ENCODE measurements at regions not wholly inside any gene's neighbourhood (a gene's known extent, or its start where the extent isn't known, plus 50 kb on each side); places are given as distances from the start of the nearest gene placed in this dataset.
"Not testable (repeated sequence)": the region's sequence is repeated elsewhere in the genome, so short reads cannot be mapped to it uniquely, and the experiment has no call there.

- DNase-seq (ENCODE audit: low read depth in 4 of 4, low spot score in 1 of 4) = no peak
Measured at GRCh38 chr6:85357651-85358050, 92.2 kb upstream of the NT5E start.

- DNase-seq (ENCODE audit: low read depth in 4 of 4, low spot score in 1 of 4) = not testable (repeated sequence)
Measured at GRCh38 chr6:85356743-85357142, 93.1 kb upstream of the NT5E start.

GRCh38 chr6:85355816-85356215, 94.1 kb upstream of the NT5E start:
- no peak for DNase-seq (ENCODE audit: low read depth in 4 of 4, low spot score in 1 of 4)

- peak; percentile 20 to 44 (median 38) for DNase-seq (ENCODE audit: low read depth in 4 of 4, low spot score in 1 of 4)
Measured at GRCh38 chr6:85354761-85355618, 94.9 kb upstream of the NT5E start.

- no peak for DNase-seq (ENCODE audit: low read depth in 4 of 4, low spot score in 1 of 4)
Measured at GRCh38 chr6:85353012-85353411, 96.9 kb upstream of the NT5E start.

- DNase-seq (ENCODE audit: low read depth in 4 of 4, low spot score in 1 of 4) = no peak
Measured at GRCh38 chr6:85348643-85349042, 101.2 kb upstream of the NT5E start.

GRCh38 chr6:85347812-85348211, 102.1 kb upstream of the NT5E start:
- DNase-seq (ENCODE audit: low read depth in 4 of 4, low spot score in 1 of 4) = no peak

GRCh38 chr6:85346196-85346595, 103.7 kb upstream of the NT5E start:
- DNase-seq (ENCODE audit: low read depth in 4 of 4, low spot score in 1 of 4) = no peak

GRCh38 chr6:85344996-85345395, 104.9 kb upstream of the NT5E start:
- DNase-seq (ENCODE audit: low read depth in 4 of 4, low spot score in 1 of 4) = no peak

- DNase-seq (ENCODE audit: low read depth in 4 of 4, low spot score in 1 of 4) = no peak
Measured at GRCh38 chr6:85343428-85343827, 106.5 kb upstream of the NT5E start.

GRCh38 chr6:85329196-85329595, 120.7 kb upstream of the NT5E start:
- no peak for DNase-seq (ENCODE audit: low read depth in 4 of 4, low spot score in 1 of 4)

- not testable (repeated sequence) for DNase-seq (ENCODE audit: low read depth in 4 of 4, low spot score in 1 of 4)
Measured at GRCh38 chr6:85325811-85326210, 124.1 kb upstream of the NT5E start.

- DNase-seq (ENCODE audit: low read depth in 4 of 4, low spot score in 1 of 4) = peak; percentile 31 to 54 (median 50)
Measured at GRCh38 chr6:85323435-85324040, 126.3 kb upstream of the NT5E start.

GRCh38 chr6:85322446-85323105, 127.3 kb upstream of the NT5E start:
- no peak for DNase-seq (ENCODE audit: low read depth in 4 of 4, low spot score in 1 of 4)

- DNase-seq (ENCODE audit: low read depth in 4 of 4, low spot score in 1 of 4) = no peak
Measured at GRCh38 chr6:85321906-85322305, 128.0 kb upstream of the NT5E start.

- DNase-seq (ENCODE audit: low read depth in 4 of 4, low spot score in 1 of 4) = no peak
Measured at GRCh38 chr6:85314586-85314985, 135.3 kb upstream of the NT5E start.

GRCh38 chr6:85300581-85300980, 149.3 kb upstream of the NT5E start:
- no peak for DNase-seq (ENCODE audit: low read depth in 4 of 4, low spot score in 1 of 4)

- no peak for DNase-seq (ENCODE audit: low read depth in 4 of 4, low spot score in 1 of 4)
Measured at GRCh38 chr6:85298553-85298952, 151.3 kb upstream of the NT5E start.

GRCh38 chr6:85291326-85291725, 158.6 kb upstream of the NT5E start:
- no peak for DNase-seq (ENCODE audit: low read depth in 4 of 4, low spot score in 1 of 4)

- DNase-seq (ENCODE audit: low read depth in 4 of 4, low spot score in 1 of 4) = no peak
Measured at GRCh38 chr6:85287654-85288053, 162.2 kb upstream of the NT5E start.

GRCh38 chr6:85287158-85287557, 162.7 kb upstream of the NT5E start:
- no peak for DNase-seq (ENCODE audit: low read depth in 4 of 4, low spot score in 1 of 4)

- not testable (repeated sequence) for DNase-seq (ENCODE audit: low read depth in 4 of 4, low spot score in 1 of 4)
Measured at GRCh38 chr6:85286507-85286906, 163.4 kb upstream of the NT5E start.
